H9 (cell line): ENCODE measurements at regions not wholly inside any gene's neighbourhood (a gene's known extent, or its start where the extent isn't known, plus 50 kb on each side); places are given as distances from the start of the nearest gene placed in this dataset.
A peak's percentile ranks its signal among the peaks of the same experiment; 100 is the strongest.

ENCODE experiments used
- DNase-seq: peaks from one replicate; pipeline ENCODE4 v3.0.0-alpha.2; 2017
- H2AFZ ChIP-seq: one replicate; pipeline ENCODE4 v1.6.1; 2013; ENCODE audit warnings: mild to moderate bottlenecking, low read length, control low read depth, moderate library complexity
- H2AK5ac ChIP-seq: 2 replicates; pipeline ENCODE4 v1.6.1; 2013; ENCODE audit warnings: low read length, control low read depth, mixed read lengths; ENCODE audit not compliant: insufficient read length
- H2BK120ac ChIP-seq: one replicate; pipeline ENCODE4 v1.6.1; 2013; ENCODE audit warnings: low read depth, mild to moderate bottlenecking, low read length, control low read depth, inconsistent platforms; ENCODE audit not compliant: poor library complexity, severe bottlenecking
- H2BK12ac ChIP-seq: 2 replicates; pipeline ENCODE4 v1.6.1; 2013; ENCODE audit warnings: low read length, control low read depth, mixed read lengths, low read depth; ENCODE audit not compliant: insufficient read length
- H2BK15ac ChIP-seq: 2 replicates; pipeline ENCODE4 v1.6.1; 2013; ENCODE audit warnings: low read depth, low read length, control low read depth
- H2BK20ac ChIP-seq: one replicate; pipeline ENCODE4 v1.6.1; 2013; ENCODE audit warnings: low read depth, mild to moderate bottlenecking, low read length, control low read depth, inconsistent platforms; ENCODE audit not compliant: poor library complexity, severe bottlenecking
- H2BK5ac ChIP-seq: 2 replicates; pipeline ENCODE4 v1.6.1; 2013; ENCODE audit warnings: low read length, control low read depth, mixed read lengths; ENCODE audit not compliant: insufficient read length
- H3K14ac ChIP-seq: 2 replicates; pipeline ENCODE4 v1.6.1; 2013; ENCODE audit warnings: low read length, control low read depth; ENCODE audit not compliant: insufficient read depth
- H3K18ac ChIP-seq: 2 replicates; pipeline ENCODE4 v1.6.1; 2013; ENCODE audit warnings: low read depth, mild to moderate bottlenecking, mixed read lengths, low read length, control low read depth; ENCODE audit not compliant: insufficient read length
- H3K23ac ChIP-seq: 2 replicates; pipeline ENCODE4 v1.6.1; 2013; ENCODE audit warnings: low read length, control low read depth, mixed read lengths, low read depth; ENCODE audit not compliant: insufficient read length
- H3K23me2 ChIP-seq: 2 replicates; pipeline ENCODE4 v1.6.1; 2013; ENCODE audit warnings: low read depth, mild to moderate bottlenecking, mixed read lengths, low read length, control low read depth; ENCODE audit not compliant: insufficient read length, poor library complexity, severe bottlenecking
- H3K27ac ChIP-seq: 2 replicates; pipeline ENCODE4 v1.5.1; 2013; ENCODE audit warnings: low read length, control low read depth, mixed read lengths, low read depth; ENCODE audit not compliant: insufficient read length
- H3K27me3 ChIP-seq: 2 replicates; pipeline ENCODE4 v1.6.1; 2013; ENCODE audit warnings: low read length, control low read depth, inconsistent platforms; ENCODE audit not compliant: insufficient read depth
- H3K4ac ChIP-seq: 2 replicates; pipeline ENCODE4 v1.6.1; 2013; ENCODE audit warnings: low read depth, mild to moderate bottlenecking, control low read depth, inconsistent platforms, low read length, moderate library complexity
- H3K4me1 ChIP-seq: 2 replicates; pipeline ENCODE4 v1.6.1; 2013; ENCODE audit warnings: low read length, control low read depth, inconsistent platforms; ENCODE audit not compliant: insufficient read depth
- H3K4me2 ChIP-seq: 2 replicates; pipeline ENCODE4 v1.6.1; 2013; ENCODE audit warnings: low read length, control low read depth, mixed read lengths; ENCODE audit not compliant: insufficient read length, insufficient read depth
- H3K56ac ChIP-seq: 2 replicates; pipeline ENCODE4 v1.6.1; 2013; ENCODE audit warnings: low read depth, mild to moderate bottlenecking, mixed read lengths, low read length, control low read depth; ENCODE audit not compliant: insufficient read length
- H3K79me1 ChIP-seq: 2 replicates; pipeline ENCODE4 v1.6.1; 2013; ENCODE audit warnings: low read depth, mild to moderate bottlenecking, moderate library complexity, low read length, control low read depth, inconsistent platforms; ENCODE audit not compliant: insufficient read depth, poor library complexity, severe bottlenecking
- H3K79me2 ChIP-seq: 2 replicates; pipeline ENCODE4 v1.6.1; 2013; ENCODE audit warnings: low read length, control low read depth, inconsistent platforms; ENCODE audit not compliant: insufficient read depth
- H3K9ac ChIP-seq: 2 replicates; pipeline ENCODE4 v1.6.1; 2013; ENCODE audit warnings: low read length, control low read depth, mixed read lengths; ENCODE audit not compliant: insufficient read length; ENCODE audit errors: extremely low read depth
- H3K9me3 ChIP-seq: one replicate; pipeline ENCODE4 v1.6.1; 2013; ENCODE audit warnings: low read depth, low read length, inconsistent platforms; ENCODE audit not compliant: control insufficient read depth
- H3T11ph ChIP-seq: one replicate; pipeline ENCODE4 v1.6.1; 2013; ENCODE audit warnings: mild to moderate bottlenecking, low read length, control low read depth, inconsistent platforms
- H4K20me1 ChIP-seq: one replicate; pipeline ENCODE4 v1.6.1; 2013; ENCODE audit not compliant: control insufficient read depth, insufficient read length, insufficient read depth
- H4K5ac ChIP-seq: 2 replicates; pipeline ENCODE4 v1.6.1; 2013; ENCODE audit warnings: low read depth, mild to moderate bottlenecking, mixed read lengths, low read length, control low read depth; ENCODE audit not compliant: insufficient read length
- H4K8ac ChIP-seq: replicated peaks from 2 replicates; pipeline ENCODE4 v1.6.1; 2013; ENCODE audit warnings: low read length, control low read depth, mixed read lengths, low read depth; ENCODE audit not compliant: insufficient read length
- H4K91ac ChIP-seq: 2 replicates; pipeline ENCODE4 v1.6.1; 2013; ENCODE audit warnings: low read depth, mild to moderate bottlenecking, moderate library complexity, mixed read lengths, low read length, control low read depth; ENCODE audit not compliant: insufficient read length
- H3K27ac Mint-ChIP-seq, 3 experiments: 2 replicates in 2 of 3; 3 replicates in 1 of 3; pipeline ENCODE4 v1.8.0; 2020 to 2021; ENCODE audit warnings: mixed read lengths in 3 of 3, mild to moderate bottlenecking in 1 of 3, moderate library complexity in 1 of 3
- H3K27me3 Mint-ChIP-seq: 2 replicates; pipeline ENCODE4 v1.8.0; 2021; ENCODE audit warnings: low read depth, mild to moderate bottlenecking, moderate library complexity, mixed read lengths
- H3K36me3 Mint-ChIP-seq, 3 experiments: 2 replicates in 2 of 3; 3 replicates in 1 of 3; pipeline ENCODE4 v1.8.0; 2020 to 2021; ENCODE audit warnings: low read depth in 3 of 3, mixed read lengths in 3 of 3; ENCODE audit not compliant: insufficient read depth in 1 of 3
- H3K4me1 Mint-ChIP-seq, 2 experiments: 2 replicates each; pipeline ENCODE4 v1.8.0; 2020; ENCODE audit warnings: mixed read lengths in 2 of 2
- H3K4me3 Mint-ChIP-seq, 2 experiments: 2 replicates in 1 of 2; 3 replicates in 1 of 2; pipeline ENCODE4 v1.8.0; 2020 to 2021; ENCODE audit warnings: mild to moderate bottlenecking in 2 of 2, mixed read lengths in 2 of 2, moderate library complexity in 1 of 2
- H3K9me3 Mint-ChIP-seq, 2 experiments: 2 replicates in 1 of 2; 3 replicates in 1 of 2; pipeline ENCODE4 v1.8.0; 2020; ENCODE audit warnings: mild to moderate bottlenecking in 2 of 2, mixed read lengths in 2 of 2, moderate library complexity in 1 of 2
- CTCF ChIP-seq: fragments of 200-600 bp; sonication (generic); conservative IDR thresholded peaks from 3 replicates; pipeline ENCODE4 v1.8.0; 2021; ENCODE audit warnings: antibody characterized with exemption, mild to moderate bottlenecking

GRCh38 chr18:67845035-67845434, 328.5 kb upstream of the DSEL start:
- Histone ChIP-seq H2BK120ac (no peak overlapping the region), H3K9me3 (no peaks in the 10 kb centered on the region), H3K23ac (no peak overlapping the region), H2BK20ac (no peak overlapping the region), H3T11ph (no peak overlapping the region), H2AK5ac (no peak overlapping the region), H3K79me1 (no peaks in the 10 kb centered on the region), H4K20me1 (no peaks in the 10 kb centered on the region), H3K4ac (no peak overlapping the region), H4K91ac (no peak overlapping the region), H3K4me1 (no peaks in the 10 kb centered on the region), H3K18ac (no peak overlapping the region), H3K9ac (no peak overlapping the region), H2BK12ac (no peak overlapping the region), H4K5ac (no peak overlapping the region), H3K23me2 (no peaks in the 10 kb centered on the region), H3K27me3 (no peaks in the 10 kb centered on the region), H3K79me2 (no peaks in the 10 kb centered on the region), H4K8ac (no peak overlapping the region), H2AFZ (no peak overlapping the region), H3K27ac (no peak overlapping the region), H3K56ac (no peak overlapping the region), H2BK5ac (no peak overlapping the region), H3K14ac (no peak overlapping the region), H3K4me2 (no peak overlapping the region), H2BK15ac (no peak overlapping the region)
- TF ChIP-seq CTCF: peak; percentile 16; the same call in 1 of the 3 replicates
- no peak overlapping the region for H3K4me3 Mint-ChIP-seq
- H3K9me3 Mint-ChIP-seq: peaks cover 0 to 3% of the 10 kb centered on the region in 2 experiments; a peak in 1 of 5 replicates
- no peaks in the 10 kb centered on the region for H3K27me3 Mint-ChIP-seq
- H3K4me1 Mint-ChIP-seq: no peaks in the 10 kb centered on the region
- DNase-seq: no peak
- no peak overlapping the region for H3K27ac Mint-ChIP-seq
- no peaks in the 10 kb centered on the region; a peak in 2 of 7 replicates for H3K36me3 Mint-ChIP-seq
